Endothelial cell (in vitro differentiated cells): ENCODE measurements at regions not wholly inside any gene's neighbourhood (a gene's known extent, or its start where the extent isn't known, plus 50 kb on each side); places are given as distances from the start of the nearest gene placed in this dataset.
"Not testable (repeated sequence)": the region's sequence is repeated elsewhere in the genome, so short reads cannot be mapped to it uniquely, and the experiment has no call there.

Source experiments
- DNase-seq: peaks from one replicate; pipeline ENCODE4 v3.0.0; 2021; ENCODE audit warnings: low spot score
- H3K27ac Mint-ChIP-seq: one replicate; pipeline ENCODE4 v1.8.0; 2021; ENCODE audit warnings: mixed read lengths, inconsistent platforms; ENCODE audit not compliant: unreplicated experiment
- H3K27me3 Mint-ChIP-seq: one replicate; pipeline ENCODE4 v1.8.0; 2021; ENCODE audit warnings: mild to moderate bottlenecking, moderate library complexity, mixed read lengths, inconsistent platforms; ENCODE audit not compliant: unreplicated experiment
- H3K36me3 Mint-ChIP-seq: one replicate; pipeline ENCODE4 v1.8.0; 2021; ENCODE audit warnings: mild to moderate bottlenecking, low read depth, mixed read lengths, inconsistent platforms; ENCODE audit not compliant: unreplicated experiment
- H3K4me1 Mint-ChIP-seq: one replicate; pipeline ENCODE4 v1.8.0; 2021; ENCODE audit warnings: mild to moderate bottlenecking, mixed read lengths, inconsistent platforms; ENCODE audit not compliant: unreplicated experiment
- H3K4me3 Mint-ChIP-seq: one replicate; pipeline ENCODE4 v1.8.0; 2021; ENCODE audit warnings: mild to moderate bottlenecking, mixed read lengths, inconsistent platforms; ENCODE audit not compliant: unreplicated experiment
- H3K9me3 Mint-ChIP-seq: one replicate; pipeline ENCODE4 v1.8.0; 2021; ENCODE audit warnings: mixed read lengths, inconsistent platforms; ENCODE audit not compliant: unreplicated experiment
- TF ChIP-seq, protein P1 (sequence below): fragments of 200-600 bp; sonication (generic); IDR thresholded peaks from one replicate; pipeline ENCODE4 v1.5.0; 2021; ENCODE audit warnings: antibody characterized with exemption; ENCODE audit not compliant: unreplicated experiment

DNA sequence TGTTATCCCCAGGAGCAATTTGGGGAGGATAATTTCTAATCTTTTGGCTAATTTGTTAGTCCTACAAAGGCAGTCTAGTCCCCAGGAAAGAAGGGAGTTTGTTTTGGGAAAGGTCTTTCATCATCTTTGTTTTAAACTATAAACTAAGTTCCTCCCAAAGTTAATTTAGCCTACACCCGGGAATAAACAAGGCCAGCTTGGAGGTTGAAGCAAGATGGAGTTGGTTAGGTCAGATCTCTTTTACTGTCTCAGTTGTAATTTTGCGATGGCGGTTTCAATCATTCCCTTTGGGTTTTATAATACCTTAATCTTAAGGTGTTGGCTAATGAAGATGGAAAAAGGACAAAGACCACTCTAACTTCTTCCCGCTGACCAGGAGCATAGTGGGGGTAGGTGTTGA lies 166.4 kb upstream of the NAMPT start:
- Mint-ChIP-seq H3K36me3 (peaks cover 5% of the 10 kb centered on the region), H3K27ac (no peak overlapping the region), H3K4me3 (no peak overlapping the region), H3K27me3 (no peaks in the 10 kb centered on the region), H3K9me3 (peaks cover 8% of the 10 kb centered on the region), H3K4me1 (no peaks in the 10 kb centered on the region)
- TF ChIP-seq, protein P1, sequence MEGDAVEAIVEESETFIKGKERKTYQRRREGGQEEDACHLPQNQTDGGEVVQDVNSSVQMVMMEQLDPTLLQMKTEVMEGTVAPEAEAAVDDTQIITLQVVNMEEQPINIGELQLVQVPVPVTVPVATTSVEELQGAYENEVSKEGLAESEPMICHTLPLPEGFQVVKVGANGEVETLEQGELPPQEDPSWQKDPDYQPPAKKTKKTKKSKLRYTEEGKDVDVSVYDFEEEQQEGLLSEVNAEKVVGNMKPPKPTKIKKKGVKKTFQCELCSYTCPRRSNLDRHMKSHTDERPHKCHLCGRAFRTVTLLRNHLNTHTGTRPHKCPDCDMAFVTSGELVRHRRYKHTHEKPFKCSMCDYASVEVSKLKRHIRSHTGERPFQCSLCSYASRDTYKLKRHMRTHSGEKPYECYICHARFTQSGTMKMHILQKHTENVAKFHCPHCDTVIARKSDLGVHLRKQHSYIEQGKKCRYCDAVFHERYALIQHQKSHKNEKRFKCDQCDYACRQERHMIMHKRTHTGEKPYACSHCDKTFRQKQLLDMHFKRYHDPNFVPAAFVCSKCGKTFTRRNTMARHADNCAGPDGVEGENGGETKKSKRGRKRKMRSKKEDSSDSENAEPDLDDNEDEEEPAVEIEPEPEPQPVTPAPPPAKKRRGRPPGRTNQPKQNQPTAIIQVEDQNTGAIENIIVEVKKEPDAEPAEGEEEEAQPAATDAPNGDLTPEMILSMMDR = no peak
- DNase-seq = no peak

DNA sequence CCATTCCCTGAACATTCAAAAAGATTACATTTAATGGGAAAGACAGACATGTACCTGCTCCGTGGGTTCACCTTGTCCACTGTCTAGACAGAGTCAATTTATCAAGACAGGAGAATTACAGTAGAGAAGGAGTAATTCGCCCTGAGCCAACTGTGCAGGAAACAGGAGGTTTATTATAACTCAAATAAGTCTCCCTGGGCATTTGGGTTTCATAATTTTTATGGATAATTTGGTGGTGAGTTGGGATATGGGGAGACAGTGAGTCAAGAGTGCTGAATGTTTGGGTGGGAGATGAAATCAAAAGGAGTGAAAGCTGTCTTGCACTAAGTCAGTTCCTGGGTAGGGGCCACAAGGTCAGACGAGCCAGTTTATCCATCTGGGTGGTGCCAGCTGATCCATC lies 165.9 kb upstream of the NAMPT start:
- TF ChIP-seq, protein P1 = no peak
- Mint-ChIP-seq H3K27me3 (no peaks in the 10 kb centered on the region), H3K4me1 (no peaks in the 10 kb centered on the region), H3K27ac (no peak overlapping the region), H3K4me3 (no peak overlapping the region), H3K36me3 (peaks cover 5% of the 10 kb centered on the region), H3K9me3 (peaks cover 8% of the 10 kb centered on the region)
- DNase-seq = no peak

DNA sequence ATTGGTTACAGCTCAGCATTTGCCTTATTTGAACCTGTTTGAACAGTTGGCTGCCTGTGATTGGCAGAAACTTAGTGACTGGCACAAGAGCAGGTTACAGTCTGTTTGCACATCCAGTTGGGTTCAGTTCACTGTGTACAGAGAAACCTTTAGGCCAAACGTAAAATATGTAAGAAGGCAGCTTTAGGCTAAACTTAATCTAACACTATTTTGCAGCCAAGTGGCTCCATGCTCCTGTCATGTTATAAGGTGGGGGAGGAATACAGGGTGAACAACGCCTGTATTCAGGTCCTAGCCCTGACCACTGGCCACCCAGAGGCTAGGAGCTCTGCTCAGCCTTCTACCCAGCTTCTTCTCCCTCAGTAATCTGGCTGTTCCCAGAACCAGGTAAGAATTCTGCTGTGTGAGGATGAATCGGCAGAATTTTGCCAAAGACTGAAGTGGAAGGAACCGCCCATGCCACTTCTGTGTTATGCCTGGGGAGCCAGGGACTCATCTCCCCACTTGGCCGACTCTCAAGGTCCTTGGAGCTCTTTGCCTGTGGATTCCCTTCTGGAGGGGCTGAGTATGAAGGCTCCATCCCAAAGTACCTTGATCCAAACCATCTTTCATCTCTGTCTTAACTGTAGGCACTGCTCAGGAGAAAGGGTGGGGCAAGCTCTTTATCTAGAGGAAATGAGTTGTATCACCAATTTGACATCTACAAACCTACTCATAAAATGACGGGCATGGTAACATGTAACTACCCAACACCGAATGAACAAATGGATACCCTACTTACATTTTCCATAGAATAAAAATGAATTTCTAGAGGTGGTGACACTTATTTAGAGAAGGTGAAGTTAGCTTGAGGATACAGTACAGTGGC lies 164.4 kb upstream of the NAMPT start:
- TF ChIP-seq, protein P1 = no peak
- Mint-ChIP-seq H3K27me3 (no peaks in the 10 kb centered on the region), H3K4me3 (no peak overlapping the region), H3K36me3 (peaks cover 5% of the 10 kb centered on the region), H3K27ac (no peak overlapping the region), H3K9me3 (peaks cover 8% of the 10 kb centered on the region), H3K4me1 (no peaks in the 10 kb centered on the region)
- no peak for DNase-seq

DNA sequence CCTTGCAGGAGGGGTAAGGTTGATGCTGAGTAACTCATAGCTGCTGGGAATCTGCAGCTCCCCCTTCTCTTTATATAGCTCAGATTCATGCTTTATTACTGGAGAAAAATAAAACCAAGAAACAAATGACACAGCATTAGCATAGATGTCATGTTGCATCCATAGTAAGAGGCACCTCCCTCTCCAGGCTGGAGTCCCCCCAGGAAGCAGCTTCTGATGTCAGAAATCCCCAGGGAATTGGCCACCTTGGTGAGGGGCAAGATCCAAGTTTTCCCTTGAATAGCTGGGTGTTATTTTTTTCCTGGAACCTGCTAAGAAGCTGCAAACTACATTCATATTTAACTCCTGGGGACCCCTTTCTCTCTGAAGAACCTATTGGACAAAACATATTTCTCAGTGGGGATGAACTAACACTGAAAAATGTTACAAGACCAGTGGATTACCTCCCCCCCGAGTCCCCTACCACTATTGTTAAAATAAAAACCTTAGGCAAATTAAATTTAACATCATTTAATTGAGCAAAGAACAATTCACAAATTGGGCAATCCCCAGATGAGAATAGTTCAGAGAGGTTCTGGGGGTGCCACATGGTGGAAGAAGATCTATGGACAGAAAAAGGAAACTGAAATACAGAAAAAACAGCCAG lies 163.7 kb upstream of the NAMPT start:
- TF ChIP-seq, protein P1 = no peak
- no peaks in the 10 kb centered on the region for H3K4me1 Mint-ChIP-seq
- H3K36me3 Mint-ChIP-seq = peaks cover 5% of the 10 kb centered on the region
- no peak overlapping the region for H3K27ac Mint-ChIP-seq
- no peak for DNase-seq
- H3K4me3 Mint-ChIP-seq = no peak overlapping the region
- peaks cover 8% of the 10 kb centered on the region for H3K9me3 Mint-ChIP-seq
- no peaks in the 10 kb centered on the region for H3K27me3 Mint-ChIP-seq

DNA sequence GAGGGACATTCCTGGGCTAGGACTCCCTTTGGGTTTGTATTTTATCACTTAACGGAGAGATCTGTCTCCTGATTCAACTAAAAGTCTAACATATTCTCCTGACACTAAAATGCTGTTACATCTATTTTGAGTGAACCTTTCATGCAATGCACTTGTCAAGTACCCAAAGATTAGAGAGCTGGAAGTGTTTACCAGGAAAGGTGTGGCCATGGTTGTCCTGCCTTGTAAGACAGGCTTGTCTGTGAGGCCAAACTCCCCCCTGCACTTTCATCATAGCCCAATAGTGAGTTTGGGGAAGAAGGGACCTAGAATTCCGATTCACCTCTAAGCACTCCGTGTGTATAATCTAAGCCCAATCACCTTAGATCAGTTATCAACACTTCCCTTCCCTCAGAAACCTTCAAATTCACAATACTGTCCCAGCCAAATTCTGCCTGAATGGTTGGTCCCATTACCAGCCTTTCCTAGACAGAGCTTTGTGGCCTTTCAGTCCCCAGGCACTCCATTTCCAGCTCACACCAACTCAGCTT lies 162.6 kb upstream of the NAMPT start:
- H3K27me3 Mint-ChIP-seq = no peaks in the 10 kb centered on the region
- H3K4me3 Mint-ChIP-seq = no peak overlapping the region
- no peak for DNase-seq
- H3K36me3 Mint-ChIP-seq = peaks cover 5% of the 10 kb centered on the region
- peaks cover 8% of the 10 kb centered on the region for H3K9me3 Mint-ChIP-seq
- TF ChIP-seq, protein P1 = no peak
- no peak overlapping the region for H3K27ac Mint-ChIP-seq
- H3K4me1 Mint-ChIP-seq = no peaks in the 10 kb centered on the region

DNA sequence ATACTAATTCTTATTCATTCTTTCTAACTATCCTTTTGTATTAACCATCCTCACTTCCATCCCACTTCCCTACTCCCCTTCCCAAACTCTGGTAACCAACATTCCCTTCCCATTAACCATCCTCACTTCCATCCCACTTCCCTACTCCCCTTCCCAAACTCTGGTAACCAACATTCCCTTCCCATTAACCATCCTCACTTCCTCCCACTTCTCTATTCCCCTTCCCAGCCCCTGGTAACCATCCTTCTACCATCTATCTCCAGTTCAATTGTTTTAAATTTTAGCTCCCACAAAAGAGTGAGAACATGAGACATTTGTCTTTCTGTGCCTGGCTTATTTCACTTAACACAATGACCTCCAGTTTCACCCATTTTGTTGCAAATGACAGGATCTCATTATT lies 160.6 kb upstream of the NAMPT start:
- H3K4me1 Mint-ChIP-seq, H3K27ac Mint-ChIP-seq, H3K27me3 Mint-ChIP-seq, DNase-seq, H3K9me3 Mint-ChIP-seq, H3K4me3 Mint-ChIP-seq, H3K36me3 Mint-ChIP-seq: not testable (repeated sequence)
